Adrenal gland (tissue), 5 donors: ENCODE measurements at regions not wholly inside any gene's neighbourhood (a gene's known extent, or its start where the extent isn't known, plus 50 kb on each side); places are given as distances from the start of the nearest gene placed in this dataset.

Experiments used
- CTCF ChIP-seq, 6 experiments: fragments of 450-650 bp in 4 of 6; fragments of 200-600 bp in 2 of 6; sonication (generic) in 1 of 6; IDR thresholded peaks; 1 replicate in 5 of 6; 2 replicates in 1 of 6; pipeline versions ENCODE4 v1.5.1 to v1.8.0; 2016 to 2021; ENCODE audit warnings: antibody characterized with exemption in 6 of 6, mild to moderate bottlenecking in 2 of 6, moderate library complexity in 1 of 6
- POLR2A ChIP-seq, 2 donors: fragments of 450-650 bp; IDR thresholded peaks; one replicate each; pipeline ENCODE4 v1.6.1; 2017; ENCODE audit warnings: antibody characterized with exemption in 2 of 2, mild to moderate bottlenecking in 2 of 2, moderate library complexity in 1 of 2
- donor health status: DM: no; HTN: no; CAD: no.

- TF ChIP-seq POLR2A (IDR thresholded peaks at IDR 0.05) = no peak
- no peak for TF ChIP-seq CTCF (IDR thresholded peaks at IDR 0.05)
These were observed 297.0 kb upstream of the NCAM2 start for GRCh38 chr21:20701235-20701634.
